Right lobe of liver (tissue), 6 donors: ENCODE measurements at regions not wholly inside any gene's neighbourhood (a gene's known extent, or its start where the extent isn't known, plus 50 kb on each side); places are given as distances from the start of the nearest gene placed in this dataset.

Source experiments
- ATAC-seq, 4 donors: fragments of 200-7000 bp; cut with Tn5 transposase; one replicate each; pipeline ENCODE4 v1.9.1; 2020; ENCODE audit warnings: mild to moderate bottlenecking in 4 of 4, moderate library complexity in 4 of 4
- DNase-seq, 3 donors: peaks; one replicate each; pipeline ENCODE4 v3.0.0-alpha.2; 2020
- H3K27ac ChIP-seq, 3 donors: fragments of 200-600 bp; one replicate each; pipeline ENCODE4 v1.8.0; 2022
- H3K27me3 ChIP-seq, 2 donors: fragments of 200-600 bp; one replicate each; pipeline ENCODE4 v1.8.0; 2022
- H3K36me3 ChIP-seq, 4 donors: fragments of 200-600 bp; sonication (generic) in 1 of 4; one replicate each; pipeline versions ENCODE4 v1.5.1 to v1.8.0; 2017 to 2022; ENCODE audit warnings: control low read depth in 1 of 4
- H3K4me1 ChIP-seq, 4 donors: fragments of 200-600 bp; sonication (generic) in 1 of 4; one replicate each; pipeline versions ENCODE4 v1.5.1 to v1.8.0; 2017 to 2022; ENCODE audit warnings: control low read depth in 1 of 4
- H3K4me3 ChIP-seq, 3 donors: fragments of 200-600 bp; one replicate each; pipeline ENCODE4 v1.8.0; 2022
- H3K9me3 ChIP-seq, 4 donors: fragments of 200-600 bp; sonication (generic) in 1 of 4; one replicate each; pipeline versions ENCODE4 v1.5.1 to v1.8.0; 2017 to 2022; ENCODE audit warnings: control low read depth in 1 of 4
- POLR2A ChIP-seq: fragments of 450-650 bp; IDR thresholded peaks from one replicate; pipeline ENCODE4 v1.6.1; 2017; ENCODE audit warnings: antibody characterized with exemption, mild to moderate bottlenecking
- WGBS: methylation state at CpG from one replicate; pipeline ENCODE4 v1.1.6; 2018; ENCODE audit warnings: low coverage, low lambda C conversion rate; ENCODE audit not compliant: insufficient coverage; ENCODE audit errors: missing lambda C conversion rate; 5-methylcytosine and 5-hydroxymethylcytosine counted together
- intact Hi-C, 2 donors: fragments of 100-400 bp; cut with DNase I; formaldehyde crosslinking; loops; one replicate each; pipeline versions ENCODE4 v1.11.2 to v1.14.1; 2022
- TF ChIP-seq, protein P1 (sequence below), 4 donors: fragments of 200-600 bp in 3 of 4; fragments of 450-650 bp in 1 of 4; IDR thresholded peaks; one replicate each; pipeline versions ENCODE4 v1.5.1 to v1.8.0; 2016 to 2022; ENCODE audit warnings: antibody characterized with exemption in 4 of 4, mild to moderate bottlenecking in 2 of 4
- donor health status: DM: no; HTN: yes; CAD: no.
- donor health status: DM: no; HTN: no; CAD: no.
- donor health status: DM: no; HTN: no; CAD: no.
- donor health status: DM: no; HTN: yes; CAD: no.
- donor health status: DM: no; HTN: yes; CAD: no.

DNA sequence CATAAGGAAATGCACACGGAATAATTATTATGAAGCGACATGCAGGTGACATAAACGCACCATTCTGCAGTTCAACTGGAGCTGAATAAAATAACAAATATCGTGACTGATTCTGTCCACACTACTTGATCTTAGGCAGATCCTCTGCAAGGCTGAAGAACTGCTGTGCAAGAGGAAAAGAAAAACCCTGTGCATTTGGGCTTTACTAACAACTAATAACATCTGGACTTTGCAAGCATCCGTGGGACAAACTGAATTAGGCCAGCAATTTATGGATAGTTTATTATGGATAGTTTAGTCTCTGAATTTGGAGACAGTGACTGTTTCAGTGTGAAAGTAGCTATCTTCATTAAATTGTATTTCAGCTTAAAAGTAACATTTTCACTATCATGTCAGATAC is 309.4 kb downstream of the SFMBT2 start:
- Histone ChIP-seq H3K27me3 (no peaks in the 10 kb centered on the region), H3K36me3 (no peaks in the 10 kb centered on the region), H3K4me1 (no peaks in the 10 kb centered on the region), H3K4me3 (no peak overlapping the region), H3K9me3 (no peaks in the 10 kb centered on the region), H3K27ac (no peak overlapping the region)
- intact Hi-C loops: no loop called here
- DNase-seq (no peak), ATAC-seq (no peak)
- TF ChIP-seq, protein P1, sequence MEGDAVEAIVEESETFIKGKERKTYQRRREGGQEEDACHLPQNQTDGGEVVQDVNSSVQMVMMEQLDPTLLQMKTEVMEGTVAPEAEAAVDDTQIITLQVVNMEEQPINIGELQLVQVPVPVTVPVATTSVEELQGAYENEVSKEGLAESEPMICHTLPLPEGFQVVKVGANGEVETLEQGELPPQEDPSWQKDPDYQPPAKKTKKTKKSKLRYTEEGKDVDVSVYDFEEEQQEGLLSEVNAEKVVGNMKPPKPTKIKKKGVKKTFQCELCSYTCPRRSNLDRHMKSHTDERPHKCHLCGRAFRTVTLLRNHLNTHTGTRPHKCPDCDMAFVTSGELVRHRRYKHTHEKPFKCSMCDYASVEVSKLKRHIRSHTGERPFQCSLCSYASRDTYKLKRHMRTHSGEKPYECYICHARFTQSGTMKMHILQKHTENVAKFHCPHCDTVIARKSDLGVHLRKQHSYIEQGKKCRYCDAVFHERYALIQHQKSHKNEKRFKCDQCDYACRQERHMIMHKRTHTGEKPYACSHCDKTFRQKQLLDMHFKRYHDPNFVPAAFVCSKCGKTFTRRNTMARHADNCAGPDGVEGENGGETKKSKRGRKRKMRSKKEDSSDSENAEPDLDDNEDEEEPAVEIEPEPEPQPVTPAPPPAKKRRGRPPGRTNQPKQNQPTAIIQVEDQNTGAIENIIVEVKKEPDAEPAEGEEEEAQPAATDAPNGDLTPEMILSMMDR (IDR thresholded peaks at IDR 0.05): no peak
- 54% methylated on average over 5 of the region's 5 CpGs for WGBS

DNA sequence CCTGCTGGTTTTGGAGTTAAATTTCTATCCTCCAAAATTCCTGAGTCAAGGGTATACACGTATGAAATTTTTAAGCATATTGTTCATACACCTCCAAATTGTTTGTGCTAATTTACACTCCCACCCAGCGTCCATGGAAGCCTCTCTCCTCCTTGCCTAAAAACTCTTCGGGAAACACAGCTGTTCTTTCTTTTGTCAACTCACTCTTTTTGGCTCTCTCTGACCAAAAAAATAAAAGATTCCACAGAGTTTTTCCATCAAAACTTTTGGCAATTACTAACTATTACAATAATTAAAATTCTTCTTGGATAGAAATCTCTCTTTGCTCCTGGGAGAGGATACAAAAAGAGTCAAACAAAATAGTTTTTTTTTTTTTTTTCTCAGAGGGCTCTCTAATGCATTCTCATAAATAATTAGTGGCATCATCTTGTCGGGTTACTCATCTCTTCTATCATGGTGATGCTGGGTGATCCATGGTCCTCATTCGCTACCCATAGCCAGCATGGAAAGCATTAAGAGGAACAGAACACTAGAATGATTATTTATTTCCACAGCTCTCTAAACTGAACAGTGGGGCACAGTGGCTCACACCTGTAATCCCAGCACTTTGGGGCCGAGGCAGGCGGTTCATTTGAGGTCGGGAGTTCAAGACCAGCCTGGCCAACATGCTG is 310.7 kb downstream of the SFMBT2 start:
- Histone ChIP-seq H3K27ac (no peak overlapping the region), H3K4me1 (no peaks in the 10 kb centered on the region), H3K27me3 (no peaks in the 10 kb centered on the region), H3K9me3 (no peaks in the 10 kb centered on the region), H3K36me3 (no peaks in the 10 kb centered on the region), H3K4me3 (no peak overlapping the region)
- WGBS: 57% methylated on average over 8 of the region's 8 CpGs
- DNase-seq: no peak
- intact Hi-C loops: no loop called here
- ATAC-seq: no peak
- TF ChIP-seq, protein P1 (IDR thresholded peaks at IDR 0.05): no peak
- no peak for TF ChIP-seq POLR2A

DNA sequence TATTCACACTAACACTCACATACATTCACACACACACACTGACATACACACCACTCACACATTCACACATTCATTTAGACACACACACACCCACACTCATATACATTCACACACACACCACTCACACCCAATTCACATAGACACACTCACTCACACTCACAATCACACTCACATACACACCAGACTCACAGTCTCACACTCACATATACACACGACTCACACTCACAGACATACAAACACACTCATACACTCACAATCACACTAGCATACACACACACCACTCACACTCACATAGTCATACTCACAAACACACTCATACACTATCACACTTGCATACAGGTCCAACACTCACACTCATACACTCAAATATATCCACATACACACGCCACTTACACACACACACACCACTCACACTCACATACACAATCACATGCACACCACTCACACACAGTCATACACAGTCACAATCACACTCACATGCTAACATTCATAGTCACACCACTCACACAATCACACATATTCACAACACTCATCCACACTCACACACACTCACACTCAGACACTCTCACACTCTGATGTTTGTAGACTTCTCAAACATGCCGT is 312.6 kb downstream of the SFMBT2 start:
- Histone ChIP-seq H3K4me1 (no peaks in the 10 kb centered on the region), H3K36me3 (no peaks in the 10 kb centered on the region), H3K27me3 (no peaks in the 10 kb centered on the region), H3K4me3 (no peak overlapping the region), H3K9me3 (no peaks in the 10 kb centered on the region), H3K27ac (no peak overlapping the region)
- ATAC-seq (no peak), DNase-seq (no peak)
- WGBS: 60% methylated on average over 3 of the region's 3 CpGs
- intact Hi-C loops: no loop called here
- no peak for TF ChIP-seq POLR2A
- TF ChIP-seq, protein P1 (IDR thresholded peaks at IDR 0.05): no peak

DNA sequence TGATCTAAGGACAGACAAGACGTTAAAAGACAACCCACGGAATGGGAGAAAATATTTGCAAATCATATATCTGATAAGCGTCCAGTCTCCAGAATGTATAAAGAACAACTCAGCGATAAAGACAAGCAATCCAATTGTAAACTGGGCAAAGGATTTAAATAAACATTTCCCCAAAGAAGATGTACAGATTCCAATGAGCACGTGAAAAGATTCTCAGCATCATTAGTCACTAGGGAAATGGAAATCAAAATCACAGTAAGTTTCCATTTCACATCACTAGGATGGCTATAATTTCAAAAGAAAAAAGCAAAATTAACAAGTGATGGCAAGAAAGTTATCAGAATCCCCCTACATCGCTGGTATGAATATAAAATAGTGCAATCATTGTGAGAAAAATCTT is 316.1 kb downstream of the SFMBT2 start:
- TF ChIP-seq, protein P1 (IDR thresholded peaks at IDR 0.05): no peak
- no peak for TF ChIP-seq POLR2A
- Histone ChIP-seq H3K4me3 (no peak overlapping the region), H3K27me3 (no peaks in the 10 kb centered on the region), H3K27ac (no peak overlapping the region), H3K36me3 (no peaks in the 10 kb centered on the region), H3K9me3 (no peaks in the 10 kb centered on the region), H3K4me1 (no peaks in the 10 kb centered on the region)
- WGBS: 62% methylated on average over 6 of the region's 6 CpGs
- DNase-seq (no peak), ATAC-seq (no peak)
- intact Hi-C loops: no loop called here
